MM.1S (cell line): ENCODE measurements at regions not wholly inside any gene's neighbourhood (a gene's known extent, or its start where the extent isn't known, plus 50 kb on each side); places are given as distances from the start of the nearest gene placed in this dataset.
"Not testable (repeated sequence)": the region's sequence is repeated elsewhere in the genome, so short reads cannot be mapped to it uniquely, and the experiment has no call there.

Source experiments
- DNase-seq: peaks from one replicate; pipeline ENCODE4 v3.0.0-alpha.2; 2015
- H2AFZ ChIP-seq: fragments of 300-600 bp; sonication (generic); 2 replicates; pipeline ENCODE4 v1.6.0; 2016; ENCODE audit warnings: antibody characterized with exemption, low read length
- H3F3A ChIP-seq: fragments of 300-600 bp; sonication (generic); 2 replicates; pipeline ENCODE4 v1.6.1; 2016; ENCODE audit warnings: mild to moderate bottlenecking, antibody characterized with exemption, low read length, moderate library complexity, mixed read lengths; ENCODE audit not compliant: insufficient read depth
- H3K27ac ChIP-seq: fragments of 300-600 bp; sonication (generic); 2 replicates; pipeline ENCODE4 v1.5.1; 2016; ENCODE audit warnings: mild to moderate bottlenecking, low read length
- H3K27me3 ChIP-seq: fragments of 300-600 bp; sonication (generic); replicated peaks from 2 replicates; pipeline ENCODE4 v1.6.0; 2016; ENCODE audit warnings: low read length; ENCODE audit not compliant: insufficient read depth
- H3K36me3 ChIP-seq: fragments of 300-600 bp; sonication (generic); replicated peaks from 2 replicates; pipeline ENCODE4 v1.6.1; 2016; ENCODE audit warnings: mild to moderate bottlenecking, low read length, mixed read lengths; ENCODE audit not compliant: insufficient read depth
- H3K4me1 ChIP-seq: fragments of 300-600 bp; sonication (generic); 2 replicates; pipeline ENCODE4 v1.6.1; 2016; ENCODE audit warnings: low read length, mixed read lengths
- H3K4me2 ChIP-seq: fragments of 300-600 bp; sonication (generic); 2 replicates; pipeline ENCODE4 v1.6.0; 2016; ENCODE audit warnings: low read depth, low read length
- H3K4me3 ChIP-seq: fragments of 300-600 bp; sonication (generic); 2 replicates; pipeline ENCODE4 v1.5.1; 2016; ENCODE audit warnings: low read length, mixed read lengths
- H3K79me2 ChIP-seq: fragments of 300-600 bp; sonication (generic); 2 replicates; pipeline ENCODE4 v1.6.1; 2016; ENCODE audit warnings: mixed run types, low read length, mixed read lengths
- H3K9ac ChIP-seq: fragments of 300-600 bp; sonication (generic); 2 replicates; pipeline ENCODE4 v1.6.1; 2016; ENCODE audit warnings: low read length, mixed read lengths
- H3K9me2 ChIP-seq: fragments of 300-600 bp; sonication (generic); replicated peaks from 2 replicates; pipeline ENCODE4 v1.6.1; 2016; ENCODE audit warnings: mild to moderate bottlenecking, low read length, mixed read lengths; ENCODE audit not compliant: insufficient read depth
- H3K9me3 ChIP-seq: fragments of 300-600 bp; sonication (generic); replicated peaks from 2 replicates; pipeline ENCODE4 v1.6.1; 2016; ENCODE audit warnings: mild to moderate bottlenecking, low read length, mixed read lengths; ENCODE audit not compliant: insufficient read depth
- H4K20me1 ChIP-seq: fragments of 300-600 bp; sonication (generic); 2 replicates; pipeline ENCODE4 v1.6.1; 2016; ENCODE audit warnings: mild to moderate bottlenecking, low read length, moderate library complexity, mixed read lengths; ENCODE audit not compliant: insufficient read depth
- EZH2 ChIP-seq: fragments of 300-600 bp; sonication (generic); optimal IDR thresholded peaks from 2 replicates; pipeline ENCODE3; 2017; ENCODE audit warnings: low read depth, mild to moderate bottlenecking, antibody characterized with exemption, low read length, mixed read lengths
- EZH2phosphoT487 ChIP-seq: fragments of 300-600 bp; sonication (generic); IDR thresholded peaks from 2 replicates; pipeline ENCODE4 v1.6.1; 2018; ENCODE audit warnings: antibody characterized with exemption, low read length
- TF ChIP-seq, protein P1 (sequence below): fragments of 300-600 bp; sonication (generic); IDR thresholded peaks from 2 replicates; pipeline ENCODE4 v1.5.1; 2016; ENCODE audit warnings: antibody characterized with exemption, low read length, mixed read lengths

DNA sequence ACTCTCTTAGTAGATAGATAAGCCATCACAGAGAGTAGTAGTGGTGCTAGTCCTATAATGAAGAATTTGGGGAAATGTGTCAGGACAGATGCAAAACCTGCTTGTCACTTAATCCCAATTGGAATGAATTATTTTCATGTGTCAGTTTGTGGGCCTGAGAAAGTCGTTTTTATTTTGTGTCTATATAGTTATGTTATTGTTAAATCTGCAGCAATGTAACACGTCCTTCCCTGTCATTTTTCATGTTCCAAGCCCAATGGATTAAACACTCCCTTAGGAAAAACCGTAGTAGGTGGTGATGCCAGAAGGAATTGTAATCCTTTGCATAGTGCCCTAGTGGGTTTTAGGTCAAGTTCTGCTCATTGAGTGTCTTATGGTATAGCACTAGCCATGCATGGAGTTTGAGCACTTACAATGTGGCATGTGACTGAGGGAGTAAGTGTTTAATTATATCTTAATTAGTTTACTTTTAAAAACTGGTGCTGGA lies 105.9 kb upstream of the PRSS16 start:
- peak overlapping the region; percentile 52; the same call in 1 of the 2 replicates for H3K27ac ChIP-seq
- peaks cover 46% of the 10 kb centered on the region for H3F3A ChIP-seq
- peaks cover 7% of the 10 kb centered on the region; the same call in 1 of the 2 replicates for H3K4me1 ChIP-seq
- peak overlapping the region; percentile 37 for H3K4me3 ChIP-seq
- no peaks in the 10 kb centered on the region for H4K20me1 ChIP-seq
- TF ChIP-seq, protein P1, sequence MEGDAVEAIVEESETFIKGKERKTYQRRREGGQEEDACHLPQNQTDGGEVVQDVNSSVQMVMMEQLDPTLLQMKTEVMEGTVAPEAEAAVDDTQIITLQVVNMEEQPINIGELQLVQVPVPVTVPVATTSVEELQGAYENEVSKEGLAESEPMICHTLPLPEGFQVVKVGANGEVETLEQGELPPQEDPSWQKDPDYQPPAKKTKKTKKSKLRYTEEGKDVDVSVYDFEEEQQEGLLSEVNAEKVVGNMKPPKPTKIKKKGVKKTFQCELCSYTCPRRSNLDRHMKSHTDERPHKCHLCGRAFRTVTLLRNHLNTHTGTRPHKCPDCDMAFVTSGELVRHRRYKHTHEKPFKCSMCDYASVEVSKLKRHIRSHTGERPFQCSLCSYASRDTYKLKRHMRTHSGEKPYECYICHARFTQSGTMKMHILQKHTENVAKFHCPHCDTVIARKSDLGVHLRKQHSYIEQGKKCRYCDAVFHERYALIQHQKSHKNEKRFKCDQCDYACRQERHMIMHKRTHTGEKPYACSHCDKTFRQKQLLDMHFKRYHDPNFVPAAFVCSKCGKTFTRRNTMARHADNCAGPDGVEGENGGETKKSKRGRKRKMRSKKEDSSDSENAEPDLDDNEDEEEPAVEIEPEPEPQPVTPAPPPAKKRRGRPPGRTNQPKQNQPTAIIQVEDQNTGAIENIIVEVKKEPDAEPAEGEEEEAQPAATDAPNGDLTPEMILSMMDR: no peak
- TF ChIP-seq EZH2phosphoT487 (no peak), EZH2 (no peak)
- H3K9ac ChIP-seq: peak overlapping the region; percentile 51; the same call in 1 of the 2 replicates
- no peaks in the 10 kb centered on the region for H3K79me2 ChIP-seq
- peak overlapping the region; percentile 60 for H3K4me2 ChIP-seq
- no peaks in the 10 kb centered on the region for H3K36me3 ChIP-seq
- H3K9me3 ChIP-seq: no peaks in the 10 kb centered on the region
- no peak for DNase-seq
- H2AFZ ChIP-seq: no peak overlapping the region
- H3K9me2 ChIP-seq: no peaks in the 10 kb centered on the region
- no peaks in the 10 kb centered on the region for H3K27me3 ChIP-seq

DNA sequence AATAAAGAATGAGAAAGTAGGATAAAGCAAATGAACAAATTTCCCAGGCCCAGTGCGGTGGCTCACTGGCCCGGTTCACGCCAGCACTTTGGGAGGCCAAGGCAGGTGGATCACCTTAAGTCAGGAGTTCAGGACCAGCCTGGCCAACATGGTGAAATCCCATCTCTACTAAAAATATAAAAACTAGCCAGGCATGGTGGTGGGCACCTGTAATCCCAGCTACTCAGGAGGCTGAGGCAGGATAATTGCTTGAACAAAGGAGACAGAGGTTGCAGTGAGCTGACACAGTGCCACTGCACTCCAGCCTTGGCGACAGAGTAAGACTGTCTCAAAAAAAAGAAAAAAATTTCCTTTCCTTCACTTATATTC lies 104.5 kb upstream of the PRSS16 start:
- not testable (repeated sequence) for H3K9ac ChIP-seq, H3K4me3 ChIP-seq, H3K27me3 ChIP-seq, H3K4me1 ChIP-seq, H3K27ac ChIP-seq, H3K4me2 ChIP-seq, H3K9me2 ChIP-seq, H3K9me3 ChIP-seq, H3K36me3 ChIP-seq, H3K79me2 ChIP-seq, DNase-seq, H4K20me1 ChIP-seq, H2AFZ ChIP-seq
- peaks cover 57% of the 10 kb centered on the region for H3F3A ChIP-seq

DNA sequence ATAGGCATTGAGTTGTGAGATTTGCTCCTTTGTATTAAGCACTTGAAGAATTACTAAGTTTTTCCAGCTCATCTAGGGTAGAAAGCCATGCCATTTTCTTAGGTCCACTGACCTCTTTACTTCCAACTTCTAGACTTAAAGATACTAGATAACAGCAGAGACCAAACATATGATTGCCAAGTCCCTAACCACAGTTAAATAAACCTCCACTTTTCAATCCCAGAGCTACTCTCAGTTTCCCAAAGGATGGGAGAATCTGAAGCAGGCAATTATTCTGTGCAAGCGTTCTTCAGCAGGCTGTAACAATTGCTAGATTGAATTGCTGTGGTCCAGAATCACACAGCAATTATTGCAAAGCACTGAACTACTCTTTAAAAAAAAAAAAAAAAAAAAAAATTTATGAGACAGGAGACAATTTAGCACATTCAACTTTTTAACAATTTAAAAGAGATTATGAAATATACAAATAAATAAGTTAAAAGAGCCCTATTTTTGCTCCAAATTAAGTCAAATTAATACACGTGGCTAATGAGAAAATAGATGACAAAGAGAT lies 104.0 kb upstream of the PRSS16 start:
- no peak for DNase-seq
- TF ChIP-seq, protein P1: no peak
- TF ChIP-seq EZH2: no peak
- TF ChIP-seq EZH2phosphoT487: no peak
- no peak overlapping the region for H3K27ac ChIP-seq
- no peaks in the 10 kb centered on the region for H4K20me1 ChIP-seq
- no peak overlapping the region for H3K4me2 ChIP-seq
- H3K4me1 ChIP-seq: peaks cover 11% of the 10 kb centered on the region; the same call in 1 of the 2 replicates
- H3K79me2 ChIP-seq: no peaks in the 10 kb centered on the region
- no peaks in the 10 kb centered on the region for H3K36me3 ChIP-seq
- no peaks in the 10 kb centered on the region for H3K9me2 ChIP-seq
- H3K9ac ChIP-seq: no peak overlapping the region
- no peaks in the 10 kb centered on the region for H3K9me3 ChIP-seq
- no peaks in the 10 kb centered on the region for H3K27me3 ChIP-seq
- H3F3A ChIP-seq: peaks cover 63% of the 10 kb centered on the region
- no peak overlapping the region for H2AFZ ChIP-seq
- H3K4me3 ChIP-seq: no peak overlapping the region

DNA sequence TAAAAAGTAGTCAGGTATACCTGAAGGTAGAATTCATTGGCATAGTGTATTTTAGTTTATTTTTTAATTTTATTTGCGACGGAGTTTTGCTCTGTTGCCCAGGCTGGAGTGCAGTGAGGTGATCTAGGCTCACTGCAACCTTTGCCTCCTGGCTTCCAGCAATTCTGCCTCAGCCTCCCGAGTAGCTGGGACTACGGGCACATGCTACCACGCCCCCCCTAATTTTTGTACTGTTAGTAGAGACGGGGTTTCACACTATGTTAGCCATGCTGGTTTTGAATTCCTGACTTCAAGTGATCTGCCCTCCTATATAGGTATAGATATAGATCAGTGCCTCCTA lies 102.8 kb upstream of the PRSS16 start:
- peak overlapping the region; percentile 98; the same call in 1 of the 2 replicates for H3K4me2 ChIP-seq
- TF ChIP-seq EZH2 (no peak), EZH2phosphoT487 (no peak)
- TF ChIP-seq, protein P1: no peak
- peak overlapping the region; percentile 82; the same call in 1 of the 2 replicates for H3K9ac ChIP-seq
- H3K36me3 ChIP-seq: no peaks in the 10 kb centered on the region
- H3K9me3 ChIP-seq: no peaks in the 10 kb centered on the region
- peaks cover 62% of the 10 kb centered on the region for H3F3A ChIP-seq
- H3K4me1 ChIP-seq: peaks cover 7% of the 10 kb centered on the region; the same call in 1 of the 2 replicates
- H3K27me3 ChIP-seq: no peaks in the 10 kb centered on the region
- peak overlapping the region; percentile 93; the same call in 1 of the 2 replicates for H3K27ac ChIP-seq
- H2AFZ ChIP-seq: no peak overlapping the region
- no peaks in the 10 kb centered on the region for H3K9me2 ChIP-seq
- no peaks in the 10 kb centered on the region for H3K79me2 ChIP-seq
- no peak for DNase-seq
- H4K20me1 ChIP-seq: no peaks in the 10 kb centered on the region
- H3K4me3 ChIP-seq: peak overlapping the region; percentile 86
